Fibroblast of skin of left biceps (primary cell): ENCODE measurements at regions not wholly inside any gene's neighbourhood (a gene's known extent, or its start where the extent isn't known, plus 50 kb on each side); places are given as distances from the start of the nearest gene placed in this dataset.
A peak's percentile ranks its signal among the peaks of the same experiment; 100 is the strongest.
"Not testable (repeated sequence)": the region's sequence is repeated elsewhere in the genome, so short reads cannot be mapped to it uniquely, and the experiment has no call there.

Experiments used
- DNase-seq, 2 experiments: peaks; one replicate each; pipeline ENCODE4 v3.0.0-alpha.2; 2013; ENCODE audit warnings: low read depth in 2 of 2

GRCh38 chr4:38416450-38417014, 247.5 kb upstream of the KLF3 start:
- no peak for DNase-seq

GRCh38 chr4:38420254-38420653, 243.7 kb upstream of the KLF3 start:
- DNase-seq: not testable (repeated sequence)

- DNase-seq: no peak
Measured at GRCh38 chr4:38422850-38423249, 241.1 kb upstream of the KLF3 start.

DNA sequence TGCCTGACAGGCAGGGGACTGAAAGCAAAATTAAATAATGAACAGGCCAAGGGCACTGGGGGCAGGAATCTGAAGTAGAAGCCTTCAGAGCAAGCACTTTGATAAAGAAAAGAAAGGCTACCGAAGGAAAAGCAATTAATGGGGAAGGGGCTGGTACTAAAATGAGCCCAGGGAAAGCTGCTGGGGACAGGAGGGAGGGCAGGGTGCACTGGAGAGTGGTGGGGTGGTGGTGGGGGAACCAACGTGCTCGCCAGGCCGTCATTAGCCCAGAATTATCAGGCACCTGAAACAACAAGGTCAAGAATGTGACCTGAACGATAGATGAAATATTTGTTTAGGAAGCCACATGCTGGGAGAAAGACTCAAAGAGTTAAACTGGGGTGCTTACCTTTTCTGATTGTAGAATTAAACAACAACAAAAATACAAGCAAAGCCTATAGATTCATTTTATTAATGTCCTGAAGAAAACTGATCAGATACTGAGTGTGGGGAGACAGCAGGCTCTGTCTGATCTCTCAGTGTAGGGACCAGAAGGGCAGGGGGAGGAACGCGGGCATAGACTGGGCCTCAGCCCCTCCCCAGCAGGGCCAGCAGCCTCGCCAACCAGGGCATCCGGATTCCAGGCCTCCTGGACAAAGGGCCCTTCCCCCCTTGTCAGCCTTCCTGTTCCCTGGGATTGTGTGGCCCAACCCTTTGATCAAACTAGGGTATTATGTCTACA, 239.7 kb upstream of the KLF3 start:
- DNase-seq: no peak

GRCh38 chr4:38426532-38426931, 237.5 kb upstream of the KLF3 start:
- no peak for DNase-seq

- no peak for DNase-seq
Measured at GRCh38 chr4:38430841-38431240, 233.2 kb upstream of the KLF3 start.

- no peak for DNase-seq
Measured at GRCh38 chr4:38442073-38442788, 221.8 kb upstream of the KLF3 start.

GRCh38 chr4:38449506-38450174, 214.4 kb upstream of the KLF3 start:
- DNase-seq: peak; percentile 1 to 13

GRCh38 chr4:38452009-38452408, 212.0 kb upstream of the KLF3 start:
- no peak for DNase-seq

DNA sequence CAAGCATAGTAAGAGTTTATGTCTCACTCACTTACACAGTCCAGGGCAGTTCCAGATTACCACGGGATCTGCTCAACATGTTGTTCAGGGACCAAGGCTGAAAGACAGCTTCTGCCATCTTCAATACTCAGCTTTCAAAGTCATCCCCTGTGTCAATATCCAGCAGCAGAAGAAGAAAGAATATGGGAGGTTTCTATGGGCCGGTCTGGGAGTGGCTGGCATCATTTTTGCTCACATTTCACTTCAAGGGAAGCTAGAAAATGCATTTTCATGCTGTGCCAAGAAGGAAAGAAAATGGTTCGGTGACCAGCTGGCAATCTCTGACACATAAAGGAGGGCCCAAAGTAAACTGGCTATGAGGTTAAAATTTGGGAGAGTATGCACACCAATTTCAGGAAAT, 211.5 kb upstream of the KLF3 start:
- DNase-seq: no peak

- DNase-seq: no peak
Measured at GRCh38 chr4:38453253-38453881, 210.6 kb upstream of the KLF3 start.

DNA sequence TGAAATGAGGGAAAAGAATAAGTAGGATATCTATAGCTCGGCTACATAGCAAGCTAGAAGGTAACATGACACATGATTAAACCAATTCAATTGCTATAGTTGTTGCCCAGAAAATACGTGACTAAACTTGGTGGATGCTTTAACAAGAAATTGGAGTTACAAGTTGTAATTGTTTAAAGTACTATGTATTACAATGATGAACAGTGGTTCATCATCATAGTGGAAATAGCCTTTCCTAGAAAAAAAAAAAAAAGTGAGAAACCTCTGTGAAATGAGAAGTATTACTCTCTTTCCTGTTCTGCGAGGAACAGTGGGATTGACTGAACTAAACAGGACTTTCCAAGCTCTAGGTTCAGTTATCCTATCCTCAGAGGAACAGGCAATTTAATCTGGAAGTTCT, 209.7 kb upstream of the KLF3 start:
- DNase-seq: no peak

- no peak for DNase-seq
Measured at GRCh38 chr4:38455092-38455862, 208.7 kb upstream of the KLF3 start.

- no peak for DNase-seq
Measured at GRCh38 chr4:38456096-38456495, 207.9 kb upstream of the KLF3 start.

DNA sequence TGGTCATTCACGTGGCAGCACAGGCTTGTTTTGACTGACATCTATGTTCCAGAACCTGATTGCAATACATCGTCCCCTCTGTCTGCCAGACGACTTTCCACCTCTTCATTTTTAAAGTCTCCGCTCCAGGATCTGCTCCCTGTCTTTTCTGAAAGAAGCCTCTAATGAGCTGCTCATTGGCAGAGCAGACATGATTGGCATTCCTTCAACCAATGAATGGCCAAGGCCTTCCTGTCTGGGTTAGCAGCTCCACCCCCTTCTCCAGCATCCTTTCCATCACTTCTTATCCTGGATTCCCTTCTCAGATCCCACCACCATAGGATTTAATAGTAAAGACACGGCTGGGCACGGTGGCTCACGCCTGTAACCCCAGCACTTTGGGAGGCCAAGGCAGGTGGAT, 202.7 kb upstream of the KLF3 start:
- DNase-seq: no peak

DNA sequence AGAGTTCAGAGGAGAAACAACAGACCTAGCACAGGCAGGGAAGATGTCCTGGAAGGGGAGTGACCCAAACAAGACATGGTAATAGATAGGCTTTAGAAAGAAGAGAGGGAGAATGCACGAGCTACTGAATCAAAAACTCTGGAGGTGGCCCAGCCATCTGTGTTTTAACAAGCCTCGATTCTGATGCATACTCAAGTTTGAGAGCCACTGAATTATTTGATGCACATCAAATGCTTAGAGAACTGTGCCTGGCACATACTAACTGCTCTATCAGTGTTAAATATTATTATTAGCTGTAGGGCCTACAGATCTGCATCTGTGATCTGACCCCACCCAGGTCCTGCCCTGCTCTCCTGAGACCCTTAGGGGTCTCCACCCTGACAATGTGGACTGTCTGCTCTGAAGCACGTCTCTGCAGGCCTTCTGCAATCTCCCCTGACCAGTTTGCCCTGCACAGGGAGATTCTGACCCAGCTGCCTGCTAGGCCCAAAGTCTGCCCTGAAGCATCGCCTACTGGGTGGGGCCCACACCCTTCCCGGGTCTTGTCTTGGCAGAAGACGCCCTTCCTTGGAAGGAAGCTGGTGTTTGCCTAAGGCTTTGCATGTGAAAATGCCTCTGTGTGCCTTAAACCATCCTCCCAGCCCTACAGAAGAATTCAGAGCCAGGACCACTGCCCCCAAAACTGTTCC, 201.5 kb upstream of the KLF3 start:
- no peak for DNase-seq

GRCh38 chr4:38463268-38463958, 200.6 kb upstream of the KLF3 start:
- DNase-seq: no peak

DNA sequence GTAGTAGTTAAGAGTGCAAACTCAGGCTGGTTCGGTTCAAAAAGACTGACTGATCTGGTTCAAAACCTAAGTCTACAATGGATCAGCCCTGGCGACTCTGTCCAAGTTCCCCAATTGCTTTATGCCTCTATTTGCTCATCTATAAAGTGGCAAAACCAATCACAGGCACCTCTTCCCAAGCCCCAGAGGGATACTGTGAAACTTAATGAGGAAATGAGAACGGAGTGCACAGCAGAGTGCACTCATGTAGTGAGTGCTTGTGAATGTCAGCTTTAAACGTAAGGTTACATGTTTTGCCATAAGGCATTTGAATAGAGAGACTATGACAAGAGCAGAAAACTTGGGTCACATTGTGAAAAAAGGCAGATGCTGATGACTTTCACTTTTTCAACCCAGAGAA, 199.7 kb upstream of the KLF3 start:
- DNase-seq: no peak

DNA sequence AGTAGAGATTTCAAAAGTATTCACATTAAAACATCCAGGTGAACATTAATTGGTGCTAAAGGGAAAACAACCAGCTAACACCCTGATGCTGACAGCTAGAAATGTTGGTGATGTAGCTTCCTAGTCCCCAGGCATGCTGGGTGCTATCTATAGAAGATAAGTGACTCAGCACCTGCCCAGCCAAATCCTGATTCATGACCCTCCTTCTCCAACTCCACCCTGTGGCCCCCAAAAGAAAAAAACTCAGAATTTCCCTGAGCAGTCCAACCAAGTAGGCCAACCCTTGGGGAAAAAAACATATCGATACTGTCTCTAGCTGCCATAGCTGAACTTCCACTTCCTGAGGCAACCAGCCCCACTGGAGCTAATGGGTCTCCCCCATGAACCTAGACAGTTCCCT, 197.6 kb upstream of the KLF3 start:
- DNase-seq: no peak

DNA sequence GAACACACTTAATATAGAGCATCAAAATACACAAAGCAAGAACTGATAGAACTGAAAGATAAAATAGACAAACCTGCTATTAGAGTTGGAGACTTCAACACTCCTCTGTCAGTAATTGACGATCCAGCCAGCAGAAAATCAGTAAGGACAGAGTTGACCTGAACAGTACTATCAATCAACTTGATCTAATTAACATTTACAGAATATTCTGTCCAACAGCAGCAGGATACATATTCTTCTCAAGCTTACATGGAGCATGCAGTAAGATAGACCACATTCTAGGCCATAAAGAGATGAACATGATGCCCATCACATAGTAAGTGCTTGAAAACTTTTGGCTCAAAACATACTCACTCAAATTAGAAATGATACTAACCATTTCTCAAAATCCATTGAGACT, 196.7 kb upstream of the KLF3 start:
- DNase-seq: no peak
